Spinal cord (tissue), 9 donors: ENCODE measurements at regions not wholly inside any gene's neighbourhood (a gene's known extent, or its start where the extent isn't known, plus 50 kb on each side); places are given as distances from the start of the nearest gene placed in this dataset.

Experiments
- DNase-seq, 6 donors: peaks; one replicate each; pipeline versions ENCODE4 v3.0.0 to v3.0.0-alpha.2; 2013 to 2015; ENCODE audit warnings: low spot score in 6 of 6, low read depth in 4 of 6
- H3K27ac ChIP-seq: one replicate; pipeline ENCODE4 v1.5.1; 2013; ENCODE audit warnings: low read depth, low read length, control low read depth
- H3K27me3 ChIP-seq: one replicate; pipeline ENCODE4 v1.6.1; 2013; ENCODE audit warnings: low read length; ENCODE audit not compliant: control insufficient read depth, insufficient read depth
- H3K36me3 ChIP-seq: one replicate; pipeline ENCODE4 v1.6.1; 2013; ENCODE audit warnings: low read length; ENCODE audit not compliant: control insufficient read depth, insufficient read depth
- H3K4me1 ChIP-seq: one replicate; pipeline ENCODE4 v1.6.1; 2013; ENCODE audit warnings: low read length; ENCODE audit not compliant: control insufficient read depth, insufficient read depth
- H3K4me3 ChIP-seq: one replicate; pipeline ENCODE4 v1.5.1; 2013; ENCODE audit warnings: low read depth, low read length, control low read depth
- H3K9me3 ChIP-seq: one replicate; pipeline ENCODE4 v1.6.1; 2013; ENCODE audit warnings: low read length; ENCODE audit not compliant: control insufficient read depth, insufficient read depth
- WGBS: methylation state at CpG from one replicate; pipeline ENCODE4 v1.1.5; 2013; ENCODE audit warnings: missing lambda C conversion rate; ENCODE audit not compliant: insufficient coverage; 5-methylcytosine and 5-hydroxymethylcytosine counted together
- donor health status: healthy.

- Histone ChIP-seq H3K27ac (no peak overlapping the region), H3K4me1 (no peaks in the 10 kb centered on the region), H3K27me3 (no peaks in the 10 kb centered on the region), H3K9me3 (no peaks in the 10 kb centered on the region), H3K4me3 (no peak overlapping the region), H3K36me3 (no peaks in the 10 kb centered on the region)
- peak in 2 of 6 donors; percentile 23 to 45 for DNase-seq
- 33% methylated on average over 4 of the region's 6 CpGs for WGBS
These were observed 475.6 kb downstream of the LTN1 start for GRCh38 chr21:28516991-28517592.

- no peak for DNase-seq
- H3K27ac ChIP-seq = no peak overlapping the region
These were observed 476.7 kb downstream of the LTN1 start for GRCh38 chr21:28516021-28516420.

GRCh38 chr21:28513428-28513827, 479.2 kb downstream of the LTN1 start:
- Histone ChIP-seq H3K4me1 (no peaks in the 10 kb centered on the region), H3K9me3 (no peaks in the 10 kb centered on the region), H3K4me3 (no peak overlapping the region), H3K36me3 (no peaks in the 10 kb centered on the region), H3K27me3 (no peaks in the 10 kb centered on the region), H3K27ac (no peak overlapping the region)
- DNase-seq = no peak
- WGBS = no CpG with 5 or more reads among the region's 1 CpG

More at GRCh38 chr21:28516021-28516420, 476.7 kb downstream of the LTN1 start:
- Histone ChIP-seq H3K36me3 (no peaks in the 10 kb centered on the region), H3K4me3 (no peak overlapping the region), H3K27me3 (no peaks in the 10 kb centered on the region), H3K9me3 (no peaks in the 10 kb centered on the region), H3K4me1 (no peaks in the 10 kb centered on the region)
- no CpG with 5 or more reads among the region's 1 CpG for WGBS

- no peak for DNase-seq
- H3K27me3 ChIP-seq = no peaks in the 10 kb centered on the region
- no peak overlapping the region for H3K27ac ChIP-seq
- peaks cover 3% of the 10 kb centered on the region for H3K9me3 ChIP-seq
- H3K36me3 ChIP-seq = no peaks in the 10 kb centered on the region
- no peaks in the 10 kb centered on the region for H3K4me1 ChIP-seq
- no peak overlapping the region for H3K4me3 ChIP-seq
- no CpG with 5 or more reads among the region's 3 CpGs for WGBS
These were observed 483.6 kb downstream of the LTN1 start for GRCh38 chr21:28509031-28509430.

GRCh38 chr21:28508126-28508525, 484.6 kb downstream of the LTN1 start:
- no peak overlapping the region for H3K4me3 ChIP-seq
- H3K4me1 ChIP-seq = no peaks in the 10 kb centered on the region
- no peaks in the 10 kb centered on the region for H3K27me3 ChIP-seq
- H3K27ac ChIP-seq = no peak overlapping the region
- H3K36me3 ChIP-seq = no peaks in the 10 kb centered on the region
- H3K9me3 ChIP-seq = peaks cover 3% of the 10 kb centered on the region
- DNase-seq = no peak

- no peak for DNase-seq
- no peaks in the 10 kb centered on the region for H3K27me3 ChIP-seq
- no peak overlapping the region for H3K4me3 ChIP-seq
- H3K36me3 ChIP-seq = no peaks in the 10 kb centered on the region
- H3K4me1 ChIP-seq = no peaks in the 10 kb centered on the region
- no peak overlapping the region for H3K27ac ChIP-seq
- H3K9me3 ChIP-seq = no peaks in the 10 kb centered on the region
These were observed 496.2 kb downstream of the LTN1 start for GRCh38 chr21:28496517-28496916.

GRCh38 chr21:28492127-28492526, 500.6 kb downstream of the LTN1 start:
- 60% methylated on average over 1 of the region's 4 CpGs for WGBS

GRCh38 chr21:28489821-28490350, 502.8 kb downstream of the LTN1 start:
- H3K36me3 ChIP-seq = no peaks in the 10 kb centered on the region
- H3K27ac ChIP-seq = no peak overlapping the region
- no peaks in the 10 kb centered on the region for H3K4me1 ChIP-seq
- DNase-seq = peak in 2 of 6 donors; percentile 2 to 78
- no CpG with 5 or more reads among the region's 3 CpGs for WGBS
- H3K4me3 ChIP-seq = no peak overlapping the region
- H3K27me3 ChIP-seq = no peaks in the 10 kb centered on the region
- no peaks in the 10 kb centered on the region for H3K9me3 ChIP-seq

More at GRCh38 chr21:28492127-28492526, 500.6 kb downstream of the LTN1 start:
- H3K4me3 ChIP-seq = no peak overlapping the region
- DNase-seq = no peak
- H3K4me1 ChIP-seq = no peaks in the 10 kb centered on the region
- no peaks in the 10 kb centered on the region for H3K27me3 ChIP-seq
- no peaks in the 10 kb centered on the region for H3K9me3 ChIP-seq
- H3K27ac ChIP-seq = no peak overlapping the region
- no peaks in the 10 kb centered on the region for H3K36me3 ChIP-seq

- no peaks in the 10 kb centered on the region for H3K36me3 ChIP-seq
- 80% methylated on average over 1 of the region's 7 CpGs for WGBS
- no peaks in the 10 kb centered on the region for H3K4me1 ChIP-seq
- no peaks in the 10 kb centered on the region for H3K9me3 ChIP-seq
- peak in 1 of 6 donors; percentile 32 for DNase-seq
- H3K27me3 ChIP-seq = no peaks in the 10 kb centered on the region
- no peak overlapping the region for H3K27ac ChIP-seq
- no peak overlapping the region for H3K4me3 ChIP-seq
These were observed 503.5 kb downstream of the LTN1 start for GRCh38 chr21:28489162-28489561.

GRCh38 chr21:28487455-28488070, 505.1 kb downstream of the LTN1 start:
- Histone ChIP-seq H3K4me3 (no peak overlapping the region), H3K36me3 (no peaks in the 10 kb centered on the region), H3K27me3 (no peaks in the 10 kb centered on the region), H3K27ac (no peak overlapping the region), H3K4me1 (no peaks in the 10 kb centered on the region), H3K9me3 (no peaks in the 10 kb centered on the region)
- WGBS = 93% methylated on average over 6 of the region's 9 CpGs
- DNase-seq = no peak
